Smooth muscle cell (in vitro differentiated cells): ENCODE measurements at regions not wholly inside any gene's neighbourhood (a gene's known extent, or its start where the extent isn't known, plus 50 kb on each side); places are given as distances from the start of the nearest gene placed in this dataset.

Experiments used
- DNase-seq: peaks from one replicate; lab custom pipeline; 2025; ENCODE audit not compliant: unreplicated experiment; lab: John Stamatoyannopoulos, UW
- H2AFZ ChIP-seq: fragments of 200-600 bp; sonication (generic); 2 replicates; pipeline ENCODE4 v1.6.0; 2016; ENCODE audit warnings: antibody characterized with exemption, low read depth, mild to moderate bottlenecking
- H3F3A ChIP-seq: fragments of 200-600 bp; sonication (generic); 2 replicates; pipeline ENCODE4 v1.6.0; 2017; ENCODE audit warnings: antibody characterized with exemption, low read depth
- H3K27ac ChIP-seq: fragments of 200-600 bp; sonication (generic); 2 replicates; pipeline ENCODE4 v1.5.1; 2016; ENCODE audit warnings: low read depth, mild to moderate bottlenecking
- H3K27me3 ChIP-seq: fragments of 200-600 bp; sonication (generic); 2 replicates; pipeline ENCODE4 v1.6.1; 2016; ENCODE audit warnings: low read depth, mild to moderate bottlenecking
- H3K36me3 ChIP-seq: fragments of 200-600 bp; sonication (generic); 2 replicates; pipeline ENCODE4 v1.5.1; 2016; ENCODE audit warnings: low read depth
- H3K4me1 ChIP-seq: fragments of 200-600 bp; sonication (generic); 2 replicates; pipeline ENCODE4 v1.5.1; 2016; ENCODE audit warnings: low read depth
- H3K4me2 ChIP-seq: fragments of 200-600 bp; sonication (generic); 2 replicates; pipeline ENCODE4 v1.6.0; 2016; ENCODE audit warnings: mild to moderate bottlenecking
- H3K4me3 ChIP-seq: fragments of 200-600 bp; sonication (generic); 2 replicates; pipeline ENCODE4 v1.5.1; 2016; ENCODE audit warnings: mild to moderate bottlenecking
- H3K79me2 ChIP-seq: fragments of 200-600 bp; sonication (generic); 2 replicates; pipeline ENCODE4 v1.6.0; 2016; ENCODE audit warnings: low read depth, mild to moderate bottlenecking
- H3K9ac ChIP-seq: fragments of 200-600 bp; sonication (generic); 2 replicates; pipeline ENCODE4 v1.6.0; 2016; ENCODE audit warnings: low read depth
- H3K9me3 ChIP-seq: fragments of 200-600 bp; sonication (generic); replicated peaks from 2 replicates; pipeline ENCODE4 v1.5.1; 2016; ENCODE audit warnings: low read depth
- H4K20me1 ChIP-seq: fragments of 200-600 bp; sonication (generic); 2 replicates; pipeline ENCODE4 v1.6.0; 2016; ENCODE audit warnings: low read depth
- CTCF ChIP-seq: fragments of 200-600 bp; sonication (generic); IDR thresholded peaks from 2 replicates; pipeline ENCODE4 v1.5.1; 2017; ENCODE audit warnings: borderline replicate concordance, mild to moderate bottlenecking, antibody characterized with exemption; ENCODE audit not compliant: insufficient read depth, poor library complexity, severe bottlenecking
- WGBS: methylation state at CpG from one replicate; pipeline ENCODE4 v1.1.7; 2016; ENCODE audit warnings: low lambda C conversion rate; 5-methylcytosine and 5-hydroxymethylcytosine counted together

DNA sequence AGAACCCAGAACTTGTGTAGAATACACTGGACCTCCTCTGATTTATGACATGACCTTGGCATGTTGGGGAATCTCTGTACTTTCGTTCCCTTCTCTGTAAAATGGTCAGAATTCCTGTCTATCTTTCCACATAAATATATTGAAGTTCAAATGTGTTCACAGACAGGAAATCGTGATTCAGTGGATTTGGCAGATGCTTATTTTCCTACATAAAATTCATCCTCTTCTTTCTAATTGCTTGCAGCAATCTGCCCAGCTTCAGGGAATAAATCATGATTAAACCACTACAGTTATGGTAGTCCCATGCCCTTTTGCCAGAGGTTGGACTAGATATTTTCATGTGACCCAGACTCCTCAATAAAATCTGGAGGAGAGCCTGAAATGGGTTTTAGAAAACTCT lies 52.1 kb upstream of the ARL15 start:
- DNase-seq, result no peak
- Histone ChIP-seq H3K4me1 (peaks cover 10% of the 10 kb centered on the region), H4K20me1 (no peaks in the 10 kb centered on the region), H3F3A (no peaks in the 10 kb centered on the region), H3K9ac (no peak overlapping the region), H3K27me3 (no peaks in the 10 kb centered on the region), H3K36me3 (no peaks in the 10 kb centered on the region), H3K79me2 (no peaks in the 10 kb centered on the region), H3K9me3 (no peaks in the 10 kb centered on the region), H3K27ac (no peak overlapping the region), H3K4me2 (no peak overlapping the region), H3K4me3 (no peak overlapping the region), H2AFZ (no peak overlapping the region)
- TF ChIP-seq CTCF, result no peak
- 69% methylated on average over 2 of the region's 2 CpGs for WGBS

GRCh38 chr5:54361691-54362411 lies 51.5 kb upstream of the ARL15 start:
- Histone ChIP-seq H3K9ac (no peak overlapping the region), H3F3A (no peaks in the 10 kb centered on the region), H3K4me2 (no peak overlapping the region), H3K4me3 (no peak overlapping the region), H3K79me2 (no peaks in the 10 kb centered on the region), H3K9me3 (no peaks in the 10 kb centered on the region), H2AFZ (no peak overlapping the region), H3K27ac (no peak overlapping the region), H3K4me1 (peaks cover 10% of the 10 kb centered on the region), H4K20me1 (no peaks in the 10 kb centered on the region), H3K27me3 (no peaks in the 10 kb centered on the region), H3K36me3 (no peaks in the 10 kb centered on the region)
- no peak for TF ChIP-seq CTCF
- 97% methylated on average over 6 of the region's 6 CpGs for WGBS
- no peak for DNase-seq

- H3K9ac ChIP-seq, result no peak overlapping the region
- H3K27ac ChIP-seq, result peak overlapping the region; percentile 49
- H3K36me3 ChIP-seq, result no peaks in the 10 kb centered on the region
- no peak for TF ChIP-seq CTCF
- H3K4me1 ChIP-seq, result peaks cover 10% of the 10 kb centered on the region
- H4K20me1 ChIP-seq, result no peaks in the 10 kb centered on the region
- DNase-seq, result no peak
- H3K9me3 ChIP-seq, result no peaks in the 10 kb centered on the region
- H3K79me2 ChIP-seq, result no peaks in the 10 kb centered on the region
- no peaks in the 10 kb centered on the region for H3F3A ChIP-seq
- 90% methylated on average over 2 of the region's 2 CpGs for WGBS
- H3K4me2 ChIP-seq, result peak overlapping the region; percentile 65
- H3K4me3 ChIP-seq, result no peak overlapping the region
- peak overlapping the region; percentile 52 for H2AFZ ChIP-seq
- no peaks in the 10 kb centered on the region for H3K27me3 ChIP-seq
These were observed 50.7 kb upstream of the ARL15 start for GRCh38 chr5:54360925-54361662.
